ENCODE measurements at regions not wholly inside any gene's neighbourhood (a gene's known extent, or its start where the extent isn't known, plus 50 kb on each side); places are given as distances from the start of the nearest gene placed in this dataset.

DNA sequence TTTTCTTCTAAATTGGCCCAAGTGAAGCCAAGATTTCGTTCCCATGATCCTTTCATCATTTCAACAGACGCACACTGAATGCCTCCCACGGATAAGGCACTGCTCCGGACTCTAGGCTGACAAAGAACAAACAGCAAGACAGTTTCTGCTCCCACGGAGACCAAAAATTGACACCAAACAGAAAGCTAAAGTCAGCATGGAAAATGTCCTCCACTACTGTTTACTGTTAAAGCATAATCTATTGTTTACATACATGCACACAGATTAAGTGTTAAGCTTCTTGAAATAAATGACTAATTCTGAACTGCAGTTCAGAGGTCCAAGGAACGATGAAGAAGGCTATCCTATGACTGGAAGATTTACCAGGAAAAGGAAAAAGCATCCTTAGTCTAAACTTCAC is 199.6 kb downstream of the AASDH start:
- CTCF ChIA-PET: no interaction called here
- intact Hi-C loops (cut with micrococcal nuclease): no loop called here
- no TSS peak for BruUV-seq (replicated peaks)

DNA sequence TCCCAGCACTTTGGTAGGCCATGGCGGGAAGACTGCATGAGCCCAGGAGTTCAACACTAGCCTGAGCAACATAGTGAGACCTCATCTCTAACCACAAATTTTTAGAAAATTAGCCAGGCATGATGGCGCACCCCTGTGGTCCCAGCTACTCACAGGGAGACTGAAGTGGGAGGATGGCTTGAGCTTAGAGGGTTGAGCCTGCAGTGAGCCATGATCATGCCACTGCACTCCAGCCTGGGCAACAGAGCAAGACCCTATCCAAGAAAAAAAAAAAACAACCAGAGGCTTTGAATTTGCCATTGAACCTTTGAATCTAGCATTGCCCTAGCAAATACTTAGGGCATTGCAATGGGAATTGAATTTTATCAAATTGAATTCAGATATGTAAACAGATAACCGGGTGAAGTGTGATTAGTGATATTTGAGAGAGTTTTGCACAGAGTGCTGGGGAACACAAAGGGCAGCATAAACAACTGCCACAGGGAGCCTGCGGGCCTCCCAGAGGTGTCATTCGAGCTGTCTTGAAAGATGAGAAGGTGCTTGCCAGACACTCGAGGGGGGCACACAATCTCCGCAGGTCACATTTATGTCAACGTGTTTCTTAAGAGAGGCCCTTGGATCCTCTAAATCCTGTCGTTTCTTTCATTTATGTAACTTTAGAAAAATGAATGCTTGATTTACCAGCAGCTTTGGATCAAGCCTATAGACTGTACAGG is 200.3 kb downstream of the AASDH start:
- H3K4me1 ChIP-seq (ENCODE audit: control insufficient read depth in 1 of 2, insufficient read depth in 2 of 2, low read length in 2 of 2): no peaks in the 10 kb centered on the region
- H3K9me3 ChIP-seq (ENCODE audit: control insufficient read depth in 1 of 2, insufficient read depth in 1 of 2, low read depth in 1 of 2, low read length in 2 of 2): no peaks in the 10 kb centered on the region
- DNase-seq (ENCODE audit: low read depth, low spot score): no peak
- no peaks in the 10 kb centered on the region for H3K27me3 ChIP-seq (ENCODE audit: insufficient read depth, low read length)
- H3K27ac ChIP-seq (ENCODE audit: low read depth, low read length): no peak overlapping the region
- H2AFZ ChIP-seq (ENCODE audit: low read depth, low read length, poor library complexity, severe bottlenecking): no peak overlapping the region
- ChIA-PET POLR2A (no interaction called here), CTCF (no interaction called here), RAD21 (ENCODE audit: low non-redundant PET in 1 of 2, low total read pairs in 2 of 2, uncharacterized antibody in 2 of 2, unreplicated experiment in 2 of 2) (interaction anchor here in 1 of 2 experiments (0.7 kb wide), 1 partner anchor 1267 kb away, joined by 3 read pairs; no protein-coding TSS in a partner anchor)
- no peak overlapping the region for H3K9ac ChIP-seq (ENCODE audit: low read length)
- H3K79me2 ChIP-seq (ENCODE audit: insufficient read depth, low read length): no peaks in the 10 kb centered on the region
- no peaks in the 10 kb centered on the region for H4K20me1 ChIP-seq (ENCODE audit: insufficient read depth)
- ATAC-seq: no peak
- no peaks in the 10 kb centered on the region for H3K36me3 ChIP-seq (ENCODE audit: control insufficient read depth in 1 of 2, insufficient read depth in 2 of 2, low read length in 2 of 2)
- no peaks in the 10 kb centered on the region for H3K9me2 ChIP-seq (ENCODE audit: insufficient read depth)
- intact Hi-C loops (cut with micrococcal nuclease): no loop called here
- no peak overlapping the region for H3K4me2 ChIP-seq (ENCODE audit: low read length)
- no TSS peak for BruUV-seq (replicated peaks)
- no peak overlapping the region for H3K4me3 ChIP-seq (replicated peaks in 1 of 2; ENCODE audit: low read depth in 1 of 2, low read length in 2 of 2)
- TF ChIP-seq EZH2phosphoT487 (IDR thresholded peaks at IDR 0.05; ENCODE audit: borderline replicate concordance) (no peak), RAD21 (IDR thresholded peaks at IDR 0.05; ENCODE audit: low read depth) (no peak), EGR1 (IDR thresholded peaks at IDR 0.05; ENCODE audit: low read depth) (no peak), YY1 (IDR thresholded peaks at IDR 0.05; ENCODE audit: extremely low read depth, insufficient replicate concordance, low read depth, low read length) (no peak), ELF1 (IDR thresholded peaks at IDR 0.05; ENCODE audit: borderline replicate concordance, low read depth) (no peak), ZFX (IDR thresholded peaks at IDR 0.05) (no peak), JUND (IDR thresholded peaks at IDR 0.05) (no peak), POLR2AphosphoS5 (IDR thresholded peaks at IDR 0.05; ENCODE audit: low read depth, low read length) (no peak), TCF7L2 (IDR thresholded peaks at IDR 0.05; ENCODE audit: borderline replicate concordance, extremely low read depth, insufficient read depth, insufficient read length) (no peak), CEBPB (IDR thresholded peaks at IDR 0.05; ENCODE audit: low read depth) (no peak)
- TF ChIP-seq, protein P1, sequence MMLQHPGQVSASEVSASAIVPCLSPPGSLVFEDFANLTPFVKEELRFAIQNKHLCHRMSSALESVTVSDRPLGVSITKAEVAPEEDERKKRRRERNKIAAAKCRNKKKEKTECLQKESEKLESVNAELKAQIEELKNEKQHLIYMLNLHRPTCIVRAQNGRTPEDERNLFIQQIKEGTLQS (IDR thresholded peaks at IDR 0.05): no peak
- TF ChIP-seq, protein P2, sequence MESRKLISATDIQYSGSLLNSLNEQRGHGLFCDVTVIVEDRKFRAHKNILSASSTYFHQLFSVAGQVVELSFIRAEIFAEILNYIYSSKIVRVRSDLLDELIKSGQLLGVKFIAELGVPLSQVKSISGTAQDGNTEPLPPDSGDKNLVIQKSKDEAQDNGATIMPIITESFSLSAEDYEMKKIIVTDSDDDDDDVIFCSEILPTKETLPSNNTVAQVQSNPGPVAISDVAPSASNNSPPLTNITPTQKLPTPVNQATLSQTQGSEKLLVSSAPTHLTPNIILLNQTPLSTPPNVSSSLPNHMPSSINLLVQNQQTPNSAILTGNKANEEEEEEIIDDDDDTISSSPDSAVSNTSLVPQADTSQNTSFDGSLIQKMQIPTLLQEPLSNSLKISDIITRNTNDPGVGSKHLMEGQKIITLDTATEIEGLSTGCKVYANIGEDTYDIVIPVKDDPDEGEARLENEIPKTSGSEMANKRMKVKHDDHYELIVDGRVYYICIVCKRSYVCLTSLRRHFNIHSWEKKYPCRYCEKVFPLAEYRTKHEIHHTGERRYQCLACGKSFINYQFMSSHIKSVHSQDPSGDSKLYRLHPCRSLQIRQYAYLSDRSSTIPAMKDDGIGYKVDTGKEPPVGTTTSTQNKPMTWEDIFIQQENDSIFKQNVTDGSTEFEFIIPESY (IDR thresholded peaks at IDR 0.05; ENCODE audit: extremely low read depth, insufficient replicate concordance, low read length): no peak

More for the DNA sequence above, 199.6 kb downstream of the AASDH start:
- Histone ChIP-seq H4K20me1 (ENCODE audit: insufficient read depth) (no peaks in the 10 kb centered on the region), H3K9ac (ENCODE audit: low read length) (no peak overlapping the region), H3K27me3 (ENCODE audit: insufficient read depth, low read length) (no peaks in the 10 kb centered on the region), H3K9me2 (ENCODE audit: insufficient read depth) (no peaks in the 10 kb centered on the region), H3K4me3 (replicated peaks in 1 of 2; ENCODE audit: low read depth in 1 of 2, low read length in 2 of 2) (no peak overlapping the region), H3K27ac (ENCODE audit: low read depth, low read length) (no peak overlapping the region), H3K9me3 (ENCODE audit: control insufficient read depth in 1 of 2, insufficient read depth in 1 of 2, low read depth in 1 of 2, low read length in 2 of 2) (no peaks in the 10 kb centered on the region), H3K79me2 (ENCODE audit: insufficient read depth, low read length) (no peaks in the 10 kb centered on the region), H3K36me3 (ENCODE audit: control insufficient read depth in 1 of 2, insufficient read depth in 2 of 2, low read length in 2 of 2) (no peaks in the 10 kb centered on the region), H2AFZ (ENCODE audit: low read depth, low read length, poor library complexity, severe bottlenecking) (no peak overlapping the region), H3K4me1 (ENCODE audit: control insufficient read depth in 1 of 2, insufficient read depth in 2 of 2, low read length in 2 of 2) (peaks cover 0 to 2% of the 10 kb centered on the region in 2 experiments; a peak in 1 of 4 replicates), H3K4me2 (ENCODE audit: low read length) (no peak overlapping the region)
- ChIA-PET POLR2A (no interaction called here), RAD21 (ENCODE audit: low non-redundant PET in 1 of 2, low total read pairs in 2 of 2, uncharacterized antibody in 2 of 2, unreplicated experiment in 2 of 2) (no interaction called here)
- DNase-seq (ENCODE audit: low read depth, low spot score): no peak
- TF ChIP-seq, protein P2 (IDR thresholded peaks at IDR 0.05; ENCODE audit: extremely low read depth, insufficient replicate concordance, low read length): no peak
- no peak for ATAC-seq

All from HCT116 (cell line).